ENCODE measurements at regions not wholly inside any gene's neighbourhood (a gene's known extent, or its start where the extent isn't known, plus 50 kb on each side); places are given as distances from the start of the nearest gene placed in this dataset.

GRCh38 chr13:111920306-111920931 lies 146.5 kb upstream of the SOX1 start:
- ATAC-seq (no peak), DNase-seq (no peak)
- Mint-ChIP-seq H3K4me3 (no peak overlapping the region), H3K4me1 (ENCODE audit: low read depth) (no peaks in the 10 kb centered on the region), H3K36me3 (ENCODE audit: low read depth) (no peaks in the 10 kb centered on the region), H3K27me3 (peaks cover 3% of the 10 kb centered on the region), H3K27ac (no peak overlapping the region), H3K9me3 (no peaks in the 10 kb centered on the region)
- TF ChIP-seq, protein P1, sequence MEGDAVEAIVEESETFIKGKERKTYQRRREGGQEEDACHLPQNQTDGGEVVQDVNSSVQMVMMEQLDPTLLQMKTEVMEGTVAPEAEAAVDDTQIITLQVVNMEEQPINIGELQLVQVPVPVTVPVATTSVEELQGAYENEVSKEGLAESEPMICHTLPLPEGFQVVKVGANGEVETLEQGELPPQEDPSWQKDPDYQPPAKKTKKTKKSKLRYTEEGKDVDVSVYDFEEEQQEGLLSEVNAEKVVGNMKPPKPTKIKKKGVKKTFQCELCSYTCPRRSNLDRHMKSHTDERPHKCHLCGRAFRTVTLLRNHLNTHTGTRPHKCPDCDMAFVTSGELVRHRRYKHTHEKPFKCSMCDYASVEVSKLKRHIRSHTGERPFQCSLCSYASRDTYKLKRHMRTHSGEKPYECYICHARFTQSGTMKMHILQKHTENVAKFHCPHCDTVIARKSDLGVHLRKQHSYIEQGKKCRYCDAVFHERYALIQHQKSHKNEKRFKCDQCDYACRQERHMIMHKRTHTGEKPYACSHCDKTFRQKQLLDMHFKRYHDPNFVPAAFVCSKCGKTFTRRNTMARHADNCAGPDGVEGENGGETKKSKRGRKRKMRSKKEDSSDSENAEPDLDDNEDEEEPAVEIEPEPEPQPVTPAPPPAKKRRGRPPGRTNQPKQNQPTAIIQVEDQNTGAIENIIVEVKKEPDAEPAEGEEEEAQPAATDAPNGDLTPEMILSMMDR (IDR thresholded peaks at IDR 0.05): no peak
- intact Hi-C loops (cut with micrococcal nuclease): no loop called here
- ChIA-PET CTCF (no interaction called here), POLR2A (no interaction called here)

DNA sequence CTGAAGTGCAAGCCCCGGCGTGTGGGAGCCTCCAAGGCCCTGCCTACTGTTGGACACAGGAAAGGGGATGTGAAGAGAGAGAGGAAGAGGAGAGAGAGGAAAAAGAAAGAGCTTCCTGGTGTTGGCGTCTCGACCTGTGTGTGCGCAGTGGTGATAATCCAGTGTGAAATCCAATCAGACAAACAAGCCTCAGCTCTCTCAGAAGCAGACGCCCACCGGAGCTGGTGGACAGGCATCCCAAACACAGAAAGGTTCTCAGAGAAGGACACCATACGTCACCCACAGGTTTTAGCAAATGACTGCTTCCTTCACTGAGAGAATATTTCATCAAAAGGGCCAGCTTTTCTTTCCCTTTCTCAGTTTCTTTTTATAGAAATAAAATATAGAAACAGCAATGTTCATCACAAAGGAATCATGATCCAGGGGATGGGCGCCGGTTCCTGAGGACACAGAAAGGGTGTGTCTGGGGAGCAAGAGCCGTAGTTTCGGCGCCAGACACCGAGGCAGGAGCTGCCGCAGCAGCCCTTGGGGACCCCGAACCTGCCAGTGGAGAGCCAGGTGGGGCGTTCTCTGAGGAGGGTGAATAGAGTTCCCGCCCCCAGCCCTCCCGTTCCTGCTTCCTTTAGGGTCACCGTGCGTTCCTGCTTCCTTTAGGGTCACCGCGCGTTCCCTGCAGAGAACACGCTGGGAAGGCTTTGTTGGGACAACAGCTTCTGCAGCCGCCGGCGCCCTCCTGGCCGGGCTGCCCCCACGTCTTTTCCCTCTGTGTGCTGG lies 145.8 kb upstream of the SOX1 start:
- no peaks in the 10 kb centered on the region for H3K4me1 Mint-ChIP-seq (ENCODE audit: low read depth)
- DNase-seq (no peak), ATAC-seq (no peak)
- intact Hi-C loops (cut with micrococcal nuclease): no loop called here
- H3K9me3 Mint-ChIP-seq: no peaks in the 10 kb centered on the region
- H3K36me3 Mint-ChIP-seq (ENCODE audit: low read depth): no peaks in the 10 kb centered on the region
- POLR2A ChIA-PET: no interaction called here
- CTCF ChIA-PET: no interaction called here
- H3K27ac Mint-ChIP-seq: no peak overlapping the region
- TF ChIP-seq, protein P1 (IDR thresholded peaks at IDR 0.05): no peak
- H3K4me3 Mint-ChIP-seq: no peak overlapping the region
- H3K27me3 Mint-ChIP-seq: peaks cover 3% of the 10 kb centered on the region

GRCh38 chr13:111922086-111922485 lies 144.9 kb upstream of the SOX1 start:
- Mint-ChIP-seq H3K4me3 (no peak overlapping the region), H3K27me3 (peaks cover 3% of the 10 kb centered on the region), H3K4me1 (ENCODE audit: low read depth) (no peaks in the 10 kb centered on the region), H3K27ac (no peak overlapping the region), H3K36me3 (ENCODE audit: low read depth) (no peaks in the 10 kb centered on the region), H3K9me3 (no peaks in the 10 kb centered on the region)
- ATAC-seq: no peak
- TF ChIP-seq, protein P1 (IDR thresholded peaks at IDR 0.05): no peak
- no peak for DNase-seq
- intact Hi-C loops (cut with micrococcal nuclease): no loop called here
- POLR2A ChIA-PET: no interaction called here
- CTCF ChIA-PET: no interaction called here

DNA sequence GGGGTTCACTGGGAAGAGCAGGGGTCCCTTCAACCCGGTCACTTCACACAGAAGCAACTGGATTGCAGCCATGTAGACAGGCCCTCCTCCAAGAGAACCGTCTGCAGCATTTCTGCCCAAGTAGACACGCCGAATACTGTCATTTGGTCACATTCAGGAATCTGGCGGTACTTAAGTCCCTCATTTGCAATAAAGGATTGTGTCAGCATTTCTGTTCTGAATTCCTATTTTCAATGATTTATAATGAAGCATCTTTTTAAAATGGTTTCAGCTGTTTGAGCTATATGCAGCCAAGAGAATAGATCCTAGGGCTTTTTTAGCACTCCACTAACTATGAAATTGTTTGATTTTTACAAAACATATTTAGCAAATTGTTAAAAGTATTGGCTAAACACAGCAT lies 143.5 kb upstream of the SOX1 start:
- ChIA-PET CTCF (no interaction called here), POLR2A (no interaction called here)
- no peak for ATAC-seq

More for the DNA sequence above, 143.5 kb upstream of the SOX1 start:
- DNase-seq: no peak
- Mint-ChIP-seq H3K4me1 (ENCODE audit: low read depth) (no peaks in the 10 kb centered on the region), H3K27ac (no peak overlapping the region), H3K4me3 (no peak overlapping the region), H3K9me3 (no peaks in the 10 kb centered on the region), H3K36me3 (ENCODE audit: low read depth) (no peaks in the 10 kb centered on the region), H3K27me3 (peaks cover 3% of the 10 kb centered on the region)
- intact Hi-C loops (cut with micrococcal nuclease): no loop called here
- TF ChIP-seq, protein P1 (IDR thresholded peaks at IDR 0.05): no peak
